ENCODE measurements at regions not wholly inside any gene's neighbourhood (a gene's known extent, or its start where the extent isn't known, plus 50 kb on each side); places are given as distances from the start of the nearest gene placed in this dataset.
A peak's percentile ranks its signal among the peaks of the same experiment; 100 is the strongest.
"Not testable (repeated sequence)": the region's sequence is repeated elsewhere in the genome, so short reads cannot be mapped to it uniquely, and the experiment has no call there.

DNA sequence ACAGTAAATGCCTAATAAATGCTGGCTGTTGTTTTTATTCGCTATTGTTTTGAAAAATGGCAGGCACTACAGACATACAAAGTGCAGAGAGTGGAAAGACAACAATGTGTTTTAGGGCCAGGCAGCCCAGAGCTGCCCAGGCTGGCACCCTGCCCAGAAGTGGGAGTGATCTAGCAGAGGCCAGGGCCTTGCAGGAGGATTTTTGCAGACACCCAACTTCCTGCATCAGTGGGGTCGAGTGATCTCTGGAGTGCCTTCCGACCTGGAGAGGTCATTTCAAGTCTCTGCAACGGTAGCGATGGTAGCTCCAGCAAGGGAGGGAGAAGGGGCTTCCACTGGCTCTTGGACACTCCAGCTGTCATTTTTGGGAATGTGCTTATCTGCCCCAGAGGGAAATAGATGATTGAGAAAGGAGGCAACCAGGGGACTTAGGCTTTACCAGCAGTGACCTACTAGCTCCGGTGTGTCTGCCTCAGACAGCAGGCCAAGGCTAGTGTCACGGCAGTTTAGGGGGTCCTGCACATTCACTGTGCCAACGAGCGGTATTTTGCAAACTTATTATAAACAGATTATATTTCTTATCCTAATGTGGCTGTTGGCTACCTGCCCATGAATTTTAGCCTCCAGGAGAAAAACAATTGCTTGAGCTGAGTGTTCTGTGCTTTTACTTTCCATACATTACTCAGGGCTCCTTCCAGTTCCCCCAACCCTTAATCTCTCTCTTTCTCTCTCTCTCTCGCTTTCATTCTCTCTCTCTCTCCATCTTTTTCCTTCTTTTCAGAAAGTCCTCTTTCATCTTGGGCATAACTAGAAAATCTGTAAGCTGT is 153.9 kb upstream of the PLGLB2 start:
- DNase-seq = peak; percentile 89
- H3K4me3 ChIP-seq; H3K36me3 ChIP-seq; H3K4me1 ChIP-seq; H3K27me3 ChIP-seq (replicated peaks in 1 of 7); intact Hi-C loops (cut with DNase I; ENCODE audit: low total_unique reads): not testable (repeated sequence)
- peak overlapping the region in 1 of 8 donors; percentile 4 for H3K27ac ChIP-seq
- peak in 1 of 3 donors; percentile 32 for TF ChIP-seq POLR2AphosphoS5 (IDR thresholded peaks at IDR 0.05)
- 12 to 29% (median 19%) methylated on average over 4 to 8 of the region's 10 CpGs for WGBS, 5 donors
- H3K9me3 ChIP-seq = peaks cover 0 to 15% (median 13%) of the 10 kb centered on the region in 8 donors

- H3K4me1 ChIP-seq; H3K27ac ChIP-seq; H3K36me3 ChIP-seq; H3K4me3 ChIP-seq; H3K27me3 ChIP-seq (replicated peaks in 1 of 7); intact Hi-C loops (cut with DNase I; ENCODE audit: low total_unique reads); DNase-seq: not testable (repeated sequence)
- WGBS, 5 donors = 62 to 72% (median 66%) methylated on average over 5 to 7 of the region's 7 CpGs
- H3K9me3 ChIP-seq = peaks cover 0 to 15% (median 13%) of the 10 kb centered on the region in 8 donors
Observed at GRCh38 chr2:87594611-87594992, 153.3 kb upstream of the PLGLB2 start.

GRCh38 chr2:87595017-87595416 is 152.9 kb upstream of the PLGLB2 start:
- intact Hi-C loops (cut with DNase I; ENCODE audit: low total_unique reads); H3K27ac ChIP-seq; H3K4me3 ChIP-seq; DNase-seq; H3K4me1 ChIP-seq; H3K27me3 ChIP-seq (replicated peaks in 1 of 7); H3K36me3 ChIP-seq: not testable (repeated sequence)
- 40 to 61% (median 47%) methylated on average over 1 to 6 of the region's 6 CpGs; no CpG with 5 or more reads in 1 of the 5 donors for WGBS, 5 donors
- peaks cover 0 to 14% (median 13%) of the 10 kb centered on the region in 8 donors for H3K9me3 ChIP-seq

DNA sequence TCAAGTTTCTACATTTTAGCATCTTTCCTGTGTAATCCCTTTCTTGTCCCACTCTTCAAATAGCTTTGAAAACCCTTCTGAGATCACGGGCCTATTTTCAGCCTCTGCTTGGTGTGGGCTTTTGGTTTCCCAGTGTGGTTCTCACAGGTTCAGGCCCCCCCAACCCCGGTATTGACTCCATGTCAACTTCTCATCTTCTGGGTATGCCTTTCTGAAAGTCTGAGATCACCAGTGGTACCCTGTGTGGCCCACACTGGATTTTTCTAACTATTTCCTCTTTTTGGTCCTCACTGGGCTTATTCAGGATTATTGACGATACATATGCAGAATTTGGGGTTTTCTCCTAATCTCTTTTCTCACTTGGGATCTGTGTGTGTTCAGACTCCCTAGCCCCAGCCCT is 146.9 kb upstream of the PLGLB2 start:
- DNase-seq; H3K27me3 ChIP-seq (replicated peaks in 1 of 7); H3K9me3 ChIP-seq; H3K4me3 ChIP-seq; H3K4me1 ChIP-seq; intact Hi-C loops (cut with DNase I; ENCODE audit: low total_unique reads); H3K36me3 ChIP-seq; H3K27ac ChIP-seq: not testable (repeated sequence)
- 43 to 71% (median 57%) methylated on average over 1 to 3 of the region's 3 CpGs for WGBS, 5 donors

DNA sequence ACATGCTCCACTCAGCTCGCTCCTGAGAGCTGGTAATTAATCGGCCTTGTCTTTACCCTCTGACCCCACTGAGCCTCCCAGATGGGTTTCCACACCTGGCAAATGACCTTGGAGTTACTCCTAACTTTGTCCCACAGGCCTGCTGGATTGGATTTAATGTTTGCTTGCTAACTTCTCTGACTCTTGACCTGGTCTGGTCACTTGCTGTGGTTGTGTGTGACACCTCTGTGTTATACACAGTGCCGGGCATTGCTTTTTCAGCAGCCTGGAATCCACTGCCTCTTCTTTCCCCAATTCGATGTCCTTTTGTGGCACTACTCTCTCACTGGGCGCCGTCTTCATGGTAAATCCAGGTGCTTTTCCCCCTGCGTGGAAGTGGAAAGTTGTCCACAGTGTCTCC is 145.8 kb upstream of the PLGLB2 start:
- H3K4me3 ChIP-seq; H3K4me1 ChIP-seq; DNase-seq; H3K9me3 ChIP-seq; H3K27me3 ChIP-seq (replicated peaks in 1 of 7); H3K36me3 ChIP-seq; H3K27ac ChIP-seq; intact Hi-C loops (cut with DNase I; ENCODE audit: low total_unique reads): not testable (repeated sequence)
- 100% methylated on average over 1 of the region's 7 CpGs; no CpG with 5 or more reads in 4 of the 5 donors for WGBS, 5 donors

GRCh38 chr2:87602728-87603127 is 145.2 kb upstream of the PLGLB2 start:
- intact Hi-C loops (cut with DNase I; ENCODE audit: low total_unique reads); H3K36me3 ChIP-seq; DNase-seq; H3K4me3 ChIP-seq; H3K9me3 ChIP-seq; H3K27ac ChIP-seq; H3K4me1 ChIP-seq; H3K27me3 ChIP-seq (replicated peaks in 1 of 7): not testable (repeated sequence)
- no CpG with 5 or more reads among the region's 2 CpGs for WGBS, 5 donors

- H3K36me3 ChIP-seq; H3K27ac ChIP-seq; H3K4me3 ChIP-seq; H3K4me1 ChIP-seq; DNase-seq; H3K9me3 ChIP-seq; H3K27me3 ChIP-seq (replicated peaks in 1 of 7); intact Hi-C loops (cut with DNase I; ENCODE audit: low total_unique reads): not testable (repeated sequence)
- 48 to 83% (median 53%) methylated on average over 1 to 5 of the region's 10 CpGs; no CpG with 5 or more reads in 2 of the 5 donors for WGBS, 5 donors
Observed at GRCh38 chr2:87603418-87604278, 144.2 kb upstream of the PLGLB2 start.

DNA sequence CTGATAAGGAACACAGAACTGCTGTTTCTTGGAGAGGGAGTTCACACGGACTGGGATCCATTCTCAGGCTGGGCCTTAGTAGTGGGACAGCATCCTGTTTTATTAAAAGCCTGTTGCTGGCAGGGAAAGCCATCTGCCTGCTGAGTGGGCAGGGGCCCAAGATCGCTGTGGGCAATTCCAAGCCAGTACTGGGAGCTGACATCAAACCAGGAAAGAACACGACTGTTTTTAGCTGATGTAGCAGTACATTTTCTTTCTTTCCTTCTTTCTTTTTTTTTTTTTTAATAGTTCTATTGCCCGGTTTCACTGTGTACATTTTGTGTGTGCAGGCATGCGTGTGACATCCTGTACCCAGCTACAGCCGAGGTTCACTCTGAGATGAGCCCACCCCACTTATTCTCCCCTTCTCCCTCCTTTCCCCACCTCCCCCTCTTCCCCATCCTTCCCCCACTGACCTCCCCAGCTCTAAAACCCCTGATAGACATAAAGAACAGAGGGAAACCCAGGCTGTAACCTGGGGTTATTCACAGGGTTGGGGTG is 143.5 kb upstream of the PLGLB2 start:
- H3K4me1 ChIP-seq; H3K27me3 ChIP-seq (replicated peaks in 1 of 7); DNase-seq; H3K4me3 ChIP-seq; H3K36me3 ChIP-seq; H3K27ac ChIP-seq; H3K9me3 ChIP-seq; intact Hi-C loops (cut with DNase I; ENCODE audit: low total_unique reads): not testable (repeated sequence)
- WGBS, 5 donors = 8 to 50% (median 23%) methylated on average over 1 to 4 of the region's 6 CpGs; no CpG with 5 or more reads in 2 of the 5 donors

DNA sequence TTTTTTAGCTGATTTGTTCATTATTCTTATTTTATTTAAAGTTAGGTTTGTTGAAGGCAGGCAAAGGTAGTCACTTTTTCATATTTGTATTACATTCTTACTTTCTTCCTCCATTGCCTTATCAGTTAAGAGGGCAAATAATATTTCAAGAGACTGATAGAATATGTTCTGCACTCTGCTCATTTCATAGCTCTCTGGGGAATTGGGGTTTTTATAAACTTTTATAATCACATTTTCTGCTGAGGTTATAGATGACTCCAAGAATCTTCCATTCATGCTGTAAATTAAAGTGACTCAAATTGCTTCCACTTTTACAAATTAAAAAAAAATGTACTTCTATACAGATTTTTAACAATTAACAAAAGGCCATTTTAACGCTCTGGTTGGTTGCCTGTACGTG is 142.9 kb upstream of the PLGLB2 start:
- H3K27ac ChIP-seq; intact Hi-C loops (cut with DNase I; ENCODE audit: low total_unique reads); H3K4me3 ChIP-seq; H3K4me1 ChIP-seq; H3K36me3 ChIP-seq; DNase-seq; H3K27me3 ChIP-seq (replicated peaks in 1 of 7); H3K9me3 ChIP-seq: not testable (repeated sequence)
- WGBS, 5 donors = no CpG with 5 or more reads among the region's 2 CpGs

- H3K9me3 ChIP-seq; H3K27me3 ChIP-seq (replicated peaks in 1 of 7); H3K36me3 ChIP-seq; intact Hi-C loops (cut with DNase I; ENCODE audit: low total_unique reads); H3K4me1 ChIP-seq; H3K27ac ChIP-seq; H3K4me3 ChIP-seq; DNase-seq: not testable (repeated sequence)
- 25 to 100% (median 56%) methylated on average over 1 of the region's 3 CpGs; no CpG with 5 or more reads in 1 of the 5 donors for WGBS, 5 donors
Observed at GRCh38 chr2:87608377-87609166, 139.3 kb upstream of the PLGLB2 start.

Data from spleen (tissue), 11 donors.